Naive thymus-derived CD8-positive, alpha-beta T cell (primary cell): ENCODE measurements at regions not wholly inside any gene's neighbourhood (a gene's known extent, or its start where the extent isn't known, plus 50 kb on each side); places are given as distances from the start of the nearest gene placed in this dataset.

ENCODE experiments used
- ATAC-seq, 2 donors: fragments of 150-1000 bp; cut with Tn5 transposase in 1 of 2; sonication (Bioruptor Pico), chemical (Tn5 transposase) in 1 of 2; 1 replicate in 1 of 2; 2 replicates in 1 of 2; pipeline ENCODE4 v1.10.0; 2021; ENCODE audit warnings: mild to moderate bottlenecking in 2 of 2, moderate library complexity in 2 of 2
- POLR2A ChIA-PET: fragments of 350-600 bp; sonication (Branson Sonifier 250); formaldehyde crosslinking; loops from one replicate; lab custom pipeline; 2021; ENCODE audit warnings: antibody characterized with exemption; lab: Charles Lee
- DNase-seq, 10 donors: peaks; one replicate each; pipeline versions ENCODE4 v3.0.0 to v3.0.0-alpha.2; 2020 to 2022
- H3K27ac Mint-ChIP-seq, 10 donors: one replicate each; pipeline ENCODE4 v1.8.0; 2020 to 2022; ENCODE audit warnings: mild to moderate bottlenecking in 10 of 10, mixed read lengths in 10 of 10, moderate library complexity in 4 of 10, inconsistent platforms in 1 of 10
- H3K27me3 Mint-ChIP-seq, 5 donors: one replicate each; pipeline ENCODE4 v1.8.0; 2021 to 2022; ENCODE audit warnings: mixed read lengths in 5 of 5
- H3K36me3 Mint-ChIP-seq, 3 donors: one replicate each; pipeline ENCODE4 v1.8.0; 2020 to 2022; ENCODE audit warnings: mixed read lengths in 3 of 3, mild to moderate bottlenecking in 2 of 3, inconsistent platforms in 1 of 3
- H3K4me1 Mint-ChIP-seq, 4 donors: one replicate each; pipeline ENCODE4 v1.8.0; 2021 to 2022; ENCODE audit warnings: mixed read lengths in 4 of 4
- H3K4me3 Mint-ChIP-seq, 10 donors: one replicate each; pipeline ENCODE4 v1.8.0; 2020 to 2022; ENCODE audit warnings: mild to moderate bottlenecking in 10 of 10, mixed read lengths in 10 of 10, moderate library complexity in 6 of 10, inconsistent platforms in 1 of 10
- H3K9me3 Mint-ChIP-seq, 9 donors: one replicate each; pipeline ENCODE4 v1.8.0; 2020 to 2022; ENCODE audit warnings: mixed read lengths in 9 of 9, mild to moderate bottlenecking in 3 of 9, inconsistent platforms in 1 of 9, moderate library complexity in 1 of 9

- Mint-ChIP-seq H3K36me3 (peaks cover 23 to 43% (median 32%) of the 10 kb centered on the region in 3 donors), H3K9me3 (peaks cover 0 to 13% (median 4%) of the 10 kb centered on the region in 9 donors), H3K4me1 (peaks cover 0 to 21% (median 10%) of the 10 kb centered on the region in 4 donors), H3K27me3 (no peaks in the 10 kb centered on the region), H3K27ac (no peak overlapping the region), H3K4me3 (no peak overlapping the region)
- no peak for ATAC-seq
- POLR2A ChIA-PET = no interaction called here
- no peak for DNase-seq
Measured at GRCh38 chr12:107522692-107523477, 162.7 kb upstream of the PWP1 start.

- peaks cover 23 to 41% (median 32%) of the 10 kb centered on the region in 3 donors for H3K36me3 Mint-ChIP-seq
- peaks cover 0 to 13% (median 4%) of the 10 kb centered on the region in 9 donors for H3K9me3 Mint-ChIP-seq
- DNase-seq (no peak), ATAC-seq (no peak)
- POLR2A ChIA-PET = no interaction called here
- H3K4me3 Mint-ChIP-seq = no peak overlapping the region
- no peaks in the 10 kb centered on the region for H3K27me3 Mint-ChIP-seq
- H3K27ac Mint-ChIP-seq = peak overlapping the region in 1 of 10 donors; percentile 14
- peaks cover 0 to 21% (median 9%) of the 10 kb centered on the region in 4 donors for H3K4me1 Mint-ChIP-seq
Measured at GRCh38 chr12:107523775-107524535, 161.6 kb upstream of the PWP1 start.

GRCh38 chr12:107525063-107525718 is 160.4 kb upstream of the PWP1 start:
- DNase-seq (no peak), ATAC-seq (no peak)
- Mint-ChIP-seq H3K9me3 (peaks cover 0 to 13% (median 4%) of the 10 kb centered on the region in 9 donors), H3K27ac (no peak overlapping the region), H3K4me3 (no peak overlapping the region), H3K4me1 (peaks cover 0 to 21% (median 8%) of the 10 kb centered on the region in 4 donors), H3K27me3 (no peaks in the 10 kb centered on the region), H3K36me3 (peaks cover 23 to 32% (median 24%) of the 10 kb centered on the region in 3 donors)
- POLR2A ChIA-PET = interaction anchor here (0.9 kb wide), 1 partner anchor 19 kb away, joined by 6 read pairs; no protein-coding TSS in a partner anchor

- ATAC-seq (no peak), DNase-seq (no peak)
- Mint-ChIP-seq H3K4me3 (no peak overlapping the region), H3K27ac (no peak overlapping the region), H3K36me3 (peaks cover 16 to 27% (median 21%) of the 10 kb centered on the region in 3 donors), H3K4me1 (peaks cover 0 to 21% (median 8%) of the 10 kb centered on the region in 4 donors), H3K27me3 (no peaks in the 10 kb centered on the region), H3K9me3 (peaks cover 0 to 12% (median 5%) of the 10 kb centered on the region in 9 donors)
- POLR2A ChIA-PET = no interaction called here
Measured at GRCh38 chr12:107525719-107526554, 159.7 kb upstream of the PWP1 start.

GRCh38 chr12:107526555-107527180 is 158.9 kb upstream of the PWP1 start:
- DNase-seq (no peak), ATAC-seq (no peak)
- Mint-ChIP-seq H3K36me3 (peaks cover 9 to 21% (median 20%) of the 10 kb centered on the region in 3 donors), H3K27ac (no peak overlapping the region), H3K4me1 (peaks cover under 1 to 21% (median 7%) of the 10 kb centered on the region in 4 donors), H3K4me3 (no peak overlapping the region), H3K27me3 (no peaks in the 10 kb centered on the region), H3K9me3 (peaks cover 0 to 9% (median 4%) of the 10 kb centered on the region in 9 donors)
- POLR2A ChIA-PET = no interaction called here

GRCh38 chr12:107528731-107529365 is 156.8 kb upstream of the PWP1 start:
- no peak for ATAC-seq
- H3K36me3 Mint-ChIP-seq = peaks cover 0 to 27% (median 13%) of the 10 kb centered on the region in 3 donors
- H3K4me3 Mint-ChIP-seq = no peak overlapping the region
- POLR2A ChIA-PET = no interaction called here
- no peak overlapping the region for H3K27ac Mint-ChIP-seq
- H3K27me3 Mint-ChIP-seq = no peaks in the 10 kb centered on the region
- H3K4me1 Mint-ChIP-seq = peaks cover 5 to 29% (median 10%) of the 10 kb centered on the region in 4 donors
- H3K9me3 Mint-ChIP-seq = peaks cover 0 to 19% (median 7%) of the 10 kb centered on the region in 9 donors
- no peak for DNase-seq

GRCh38 chr12:107529991-107530390 is 155.6 kb upstream of the PWP1 start:
- Mint-ChIP-seq H3K4me1 (peaks cover 10 to 34% (median 12%) of the 10 kb centered on the region in 4 donors), H3K27ac (no peak overlapping the region), H3K36me3 (peaks cover 0 to 22% (median 10%) of the 10 kb centered on the region in 3 donors), H3K4me3 (no peak overlapping the region), H3K27me3 (no peaks in the 10 kb centered on the region), H3K9me3 (peaks cover 0 to 20% (median 9%) of the 10 kb centered on the region in 9 donors)
- DNase-seq (no peak), ATAC-seq (no peak)
- POLR2A ChIA-PET = no interaction called here

- Mint-ChIP-seq H3K27ac (no peak overlapping the region), H3K9me3 (peaks cover 0 to 20% (median 9%) of the 10 kb centered on the region in 9 donors), H3K4me3 (no peak overlapping the region), H3K36me3 (peaks cover 0 to 22% (median 10%) of the 10 kb centered on the region in 3 donors), H3K27me3 (no peaks in the 10 kb centered on the region), H3K4me1 (peaks cover 14 to 30% (median 18%) of the 10 kb centered on the region in 4 donors)
- POLR2A ChIA-PET = no interaction called here
- DNase-seq (no peak), ATAC-seq (no peak)
Measured at GRCh38 chr12:107530701-107531100, 154.9 kb upstream of the PWP1 start.

GRCh38 chr12:107533218-107533617 is 152.4 kb upstream of the PWP1 start:
- Mint-ChIP-seq H3K36me3 (peaks cover 0 to 22% (median 5%) of the 10 kb centered on the region in 3 donors), H3K9me3 (peaks cover 0 to 20% (median 9%) of the 10 kb centered on the region in 9 donors), H3K4me3 (no peak overlapping the region), H3K4me1 (peaks cover 14 to 38% (median 34%) of the 10 kb centered on the region in 4 donors), H3K27me3 (no peaks in the 10 kb centered on the region), H3K27ac (no peak overlapping the region)
- no peak for ATAC-seq
- POLR2A ChIA-PET = no interaction called here
- DNase-seq = no peak

- no peak overlapping the region for H3K4me3 Mint-ChIP-seq
- no peaks in the 10 kb centered on the region for H3K27me3 Mint-ChIP-seq
- H3K4me1 Mint-ChIP-seq = peaks cover 24 to 65% (median 50%) of the 10 kb centered on the region in 4 donors
- POLR2A ChIA-PET = no interaction called here
- peak overlapping the region in 1 of 10 donors; percentile 9 for H3K27ac Mint-ChIP-seq
- peaks cover 0 to 17% (median 8%) of the 10 kb centered on the region in 9 donors for H3K9me3 Mint-ChIP-seq
- no peak for ATAC-seq
- H3K36me3 Mint-ChIP-seq = peaks cover 0 to 11% (median 3%) of the 10 kb centered on the region in 3 donors
- DNase-seq = no peak
Measured at GRCh38 chr12:107536613-107537012, 149.0 kb upstream of the PWP1 start.
